GM18907 (cell line): ENCODE measurements at regions not wholly inside any gene's neighbourhood (a gene's known extent, or its start where the extent isn't known, plus 50 kb on each side); places are given as distances from the start of the nearest gene placed in this dataset.
"Not testable (repeated sequence)": the region's sequence is repeated elsewhere in the genome, so short reads cannot be mapped to it uniquely, and the experiment has no call there.

Experiments
- ATAC-seq: cut with Tn5 transposase; IDR thresholded peaks from one replicate; pipeline ENCODE4 v1.9.1; 2021; ENCODE audit warnings: mild to moderate bottlenecking, moderate library complexity; ENCODE audit not compliant: unreplicated experiment

GRCh38 chr13:53264751-53265385, 236.3 kb downstream of the OLFM4 start:
- ATAC-seq, result no peak

- no peak for ATAC-seq
Measured at GRCh38 chr13:53266757-53267156, 238.1 kb downstream of the OLFM4 start.

GRCh38 chr13:53269634-53270033, 241.0 kb downstream of the OLFM4 start:
- no peak for ATAC-seq

GRCh38 chr13:53272873-53273272, 244.3 kb downstream of the OLFM4 start:
- no peak for ATAC-seq

GRCh38 chr13:53276265-53276664, 247.7 kb downstream of the OLFM4 start:
- no peak for ATAC-seq

GRCh38 chr13:53281677-53282076, 253.1 kb downstream of the OLFM4 start:
- no peak for ATAC-seq

- no peak for ATAC-seq
Measured at GRCh38 chr13:53285896-53286430, 257.4 kb downstream of the OLFM4 start.

GRCh38 chr13:53298396-53298795, 269.8 kb downstream of the OLFM4 start:
- ATAC-seq, result no peak

GRCh38 chr13:53301449-53301848, 272.8 kb downstream of the OLFM4 start:
- no peak for ATAC-seq

- ATAC-seq, result not testable (repeated sequence)
Measured at GRCh38 chr13:53305419-53305818, 276.8 kb downstream of the OLFM4 start.

- ATAC-seq, result no peak
Measured at GRCh38 chr13:53310786-53311185, 282.2 kb downstream of the OLFM4 start.

- ATAC-seq, result no peak
Measured at GRCh38 chr13:53311561-53311960, 282.9 kb downstream of the OLFM4 start.

- ATAC-seq, result no peak
Measured at GRCh38 chr13:53321296-53321801, 292.7 kb downstream of the OLFM4 start.

- ATAC-seq, result no peak
Measured at GRCh38 chr13:53324656-53325055, 296.0 kb downstream of the OLFM4 start.

- no peak for ATAC-seq
Measured at GRCh38 chr13:53326716-53327115, 298.1 kb downstream of the OLFM4 start.

GRCh38 chr13:53327680-53328315, 299.2 kb downstream of the OLFM4 start:
- ATAC-seq, result no peak

- no peak for ATAC-seq
Measured at GRCh38 chr13:53336441-53337160, 308.0 kb downstream of the OLFM4 start.

- ATAC-seq, result no peak
Measured at GRCh38 chr13:53338760-53339159, 310.1 kb downstream of the OLFM4 start.

GRCh38 chr13:53340505-53341143, 312.0 kb downstream of the OLFM4 start:
- ATAC-seq, result no peak

- ATAC-seq, result no peak
Measured at GRCh38 chr13:53341144-53341510, 312.5 kb downstream of the OLFM4 start.
